ENCODE measurements at regions not wholly inside any gene's neighbourhood (a gene's known extent, or its start where the extent isn't known, plus 50 kb on each side); places are given as distances from the start of the nearest gene placed in this dataset.

DNA sequence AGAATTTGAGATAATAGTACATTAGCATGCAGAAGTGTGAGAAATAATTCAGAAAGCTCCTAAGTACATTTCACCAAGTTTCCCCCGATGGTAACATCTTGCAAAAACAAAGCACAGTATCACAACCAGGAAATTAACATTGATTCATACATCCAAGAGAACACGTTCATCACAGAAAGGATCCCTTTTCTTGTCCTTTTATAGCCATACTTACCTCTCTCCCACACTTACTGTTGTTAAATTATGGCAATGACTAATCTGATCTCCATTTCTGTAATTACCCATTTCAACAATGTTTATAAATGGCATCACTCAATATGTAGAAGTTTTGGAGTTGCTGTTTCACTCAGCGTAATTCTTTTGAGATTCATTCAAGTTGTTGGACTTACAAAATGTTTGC, 1260.0 kb downstream of the CDH8 start:
- TF ChIP-seq, protein P1, sequence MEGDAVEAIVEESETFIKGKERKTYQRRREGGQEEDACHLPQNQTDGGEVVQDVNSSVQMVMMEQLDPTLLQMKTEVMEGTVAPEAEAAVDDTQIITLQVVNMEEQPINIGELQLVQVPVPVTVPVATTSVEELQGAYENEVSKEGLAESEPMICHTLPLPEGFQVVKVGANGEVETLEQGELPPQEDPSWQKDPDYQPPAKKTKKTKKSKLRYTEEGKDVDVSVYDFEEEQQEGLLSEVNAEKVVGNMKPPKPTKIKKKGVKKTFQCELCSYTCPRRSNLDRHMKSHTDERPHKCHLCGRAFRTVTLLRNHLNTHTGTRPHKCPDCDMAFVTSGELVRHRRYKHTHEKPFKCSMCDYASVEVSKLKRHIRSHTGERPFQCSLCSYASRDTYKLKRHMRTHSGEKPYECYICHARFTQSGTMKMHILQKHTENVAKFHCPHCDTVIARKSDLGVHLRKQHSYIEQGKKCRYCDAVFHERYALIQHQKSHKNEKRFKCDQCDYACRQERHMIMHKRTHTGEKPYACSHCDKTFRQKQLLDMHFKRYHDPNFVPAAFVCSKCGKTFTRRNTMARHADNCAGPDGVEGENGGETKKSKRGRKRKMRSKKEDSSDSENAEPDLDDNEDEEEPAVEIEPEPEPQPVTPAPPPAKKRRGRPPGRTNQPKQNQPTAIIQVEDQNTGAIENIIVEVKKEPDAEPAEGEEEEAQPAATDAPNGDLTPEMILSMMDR (IDR thresholded peaks at IDR 0.05; ENCODE audit: low read depth, low read length, poor library complexity, severe bottlenecking) = no peak
- TF ChIP-seq EZH2phosphoT487 (IDR thresholded peaks at IDR 0.05; ENCODE audit: borderline replicate concordance, low read length) = no peak

Measured in DOHH2 (cell line).